ENCODE measurements at regions not wholly inside any gene's neighbourhood (a gene's known extent, or its start where the extent isn't known, plus 50 kb on each side); places are given as distances from the start of the nearest gene placed in this dataset.
A peak's percentile ranks its signal among the peaks of the same experiment; 100 is the strongest.

- TF ChIP-seq, protein P1, sequence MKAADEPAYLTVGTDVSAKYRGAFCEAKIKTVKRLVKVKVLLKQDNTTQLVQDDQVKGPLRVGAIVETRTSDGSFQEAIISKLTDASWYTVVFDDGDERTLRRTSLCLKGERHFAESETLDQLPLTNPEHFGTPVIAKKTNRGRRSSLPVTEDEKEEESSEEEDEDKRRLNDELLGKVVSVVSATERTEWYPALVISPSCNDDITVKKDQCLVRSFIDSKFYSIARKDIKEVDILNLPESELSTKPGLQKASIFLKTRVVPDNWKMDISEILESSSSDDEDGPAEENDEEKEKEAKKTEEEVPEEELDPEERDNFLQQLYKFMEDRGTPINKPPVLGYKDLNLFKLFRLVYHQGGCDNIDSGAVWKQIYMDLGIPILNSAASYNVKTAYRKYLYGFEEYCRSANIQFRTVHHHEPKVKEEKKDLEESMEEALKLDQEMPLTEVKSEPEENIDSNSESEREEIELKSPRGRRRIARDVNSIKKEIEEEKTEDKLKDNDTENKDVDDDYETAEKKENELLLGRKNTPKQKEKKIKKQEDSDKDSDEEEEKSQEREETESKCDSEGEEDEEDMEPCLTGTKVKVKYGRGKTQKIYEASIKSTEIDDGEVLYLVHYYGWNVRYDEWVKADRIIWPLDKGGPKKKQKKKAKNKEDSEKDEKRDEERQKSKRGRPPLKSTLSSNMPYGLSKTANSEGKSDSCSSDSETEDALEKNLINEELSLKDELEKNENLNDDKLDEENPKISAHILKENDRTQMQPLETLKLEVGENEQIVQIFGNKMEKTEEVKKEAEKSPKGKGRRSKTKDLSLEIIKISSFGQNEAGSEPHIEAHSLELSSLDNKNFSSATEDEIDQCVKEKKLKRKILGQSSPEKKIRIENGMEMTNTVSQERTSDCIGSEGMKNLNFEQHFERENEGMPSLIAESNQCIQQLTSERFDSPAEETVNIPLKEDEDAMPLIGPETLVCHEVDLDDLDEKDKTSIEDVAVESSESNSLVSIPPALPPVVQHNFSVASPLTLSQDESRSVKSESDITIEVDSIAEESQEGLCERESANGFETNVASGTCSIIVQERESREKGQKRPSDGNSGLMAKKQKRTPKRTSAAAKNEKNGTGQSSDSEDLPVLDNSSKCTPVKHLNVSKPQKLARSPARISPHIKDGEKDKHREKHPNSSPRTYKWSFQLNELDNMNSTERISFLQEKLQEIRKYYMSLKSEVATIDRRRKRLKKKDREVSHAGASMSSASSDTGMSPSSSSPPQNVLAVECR (CRISPR knock-in tag; IDR thresholded peaks at IDR 0.05; ENCODE audit: borderline replicate concordance) = no peak; the same call in 1 of the 2 replicates
- TF ChIP-seq ZNF124 (CRISPR knock-in tag; IDR thresholded peaks at IDR 0.05) = no peak
- TF ChIP-seq ZNF614 (CRISPR knock-in tag; IDR thresholded peaks at IDR 0.05; ENCODE audit: borderline replicate concordance) = peak; percentile 70; the same call in 1 of the 2 replicates
- TF ChIP-seq ZC3H13 (CRISPR knock-in tag; IDR thresholded peaks at IDR 0.05) = no peak
- no peak for TF ChIP-seq KDM2A (CRISPR knock-in tag; IDR thresholded peaks at IDR 0.05; ENCODE audit: borderline replicate concordance, low read depth)
- TF ChIP-seq NR2F2 (IDR thresholded peaks at IDR 0.05; ENCODE audit: borderline replicate concordance, low read depth) = no peak
- no peak for TF ChIP-seq HOXA9 (CRISPR knock-in tag; IDR thresholded peaks at IDR 0.05; ENCODE audit: borderline replicate concordance)
- no peak for TF ChIP-seq BCLAF1 (IDR thresholded peaks at IDR 0.05)
- no peak for TF ChIP-seq TCF7L2 (IDR thresholded peaks at IDR 0.05; ENCODE audit: low read depth, low read length)
- TF ChIP-seq ZNF558 (CRISPR knock-in tag; IDR thresholded peaks at IDR 0.05; ENCODE audit: borderline replicate concordance) = no peak
- TF ChIP-seq CREM (IDR thresholded peaks at IDR 0.05) = peak; percentile 76
- no peak for TF ChIP-seq CREM (CRISPR knock-in tag; IDR thresholded peaks at IDR 0.05)
- no peak; the same call in 1 of the 2 replicates for TF ChIP-seq ELF3 (CRISPR knock-in tag; IDR thresholded peaks at IDR 0.05)
- no peak for TF ChIP-seq MAF1 (CRISPR knock-in tag; IDR thresholded peaks at IDR 0.05; ENCODE audit: borderline replicate concordance)
- 0 out of 2 replicates have a peak, but pooled peaks have one; percentile 20 for TF ChIP-seq ZFY (CRISPR knock-in tag; IDR thresholded peaks at IDR 0.05)
- no peak for TF ChIP-seq ZNF530 (CRISPR knock-in tag; IDR thresholded peaks at IDR 0.05; ENCODE audit: low read depth)
- TF ChIP-seq RELA (CRISPR knock-in tag; IDR thresholded peaks at IDR 0.05) = no peak
- peak; percentile 38; the same call in 1 of the 2 replicates for TF ChIP-seq ERF (CRISPR knock-in tag; IDR thresholded peaks at IDR 0.05)
- TF ChIP-seq ZNF616 (CRISPR knock-in tag; IDR thresholded peaks at IDR 0.05; ENCODE audit: low read depth) = no peak
- TF ChIP-seq FOXC1 (CRISPR knock-in tag; IDR thresholded peaks at IDR 0.05; ENCODE audit: borderline replicate concordance) = no peak
- no peak for TF ChIP-seq ATF7-NPFF (CRISPR knock-in tag; IDR thresholded peaks at IDR 0.05; ENCODE audit: low read depth)
- TF ChIP-seq ZKSCAN8 (CRISPR knock-in tag; IDR thresholded peaks at IDR 0.05; ENCODE audit: borderline replicate concordance) = 0 out of 2 replicates have a peak, but pooled peaks have one; percentile 41
- TF ChIP-seq MTA1 (CRISPR knock-in tag; IDR thresholded peaks at IDR 0.05; ENCODE audit: borderline replicate concordance) = peak; percentile 60; the same call in 1 of the 2 replicates
- TF ChIP-seq, protein P2, sequence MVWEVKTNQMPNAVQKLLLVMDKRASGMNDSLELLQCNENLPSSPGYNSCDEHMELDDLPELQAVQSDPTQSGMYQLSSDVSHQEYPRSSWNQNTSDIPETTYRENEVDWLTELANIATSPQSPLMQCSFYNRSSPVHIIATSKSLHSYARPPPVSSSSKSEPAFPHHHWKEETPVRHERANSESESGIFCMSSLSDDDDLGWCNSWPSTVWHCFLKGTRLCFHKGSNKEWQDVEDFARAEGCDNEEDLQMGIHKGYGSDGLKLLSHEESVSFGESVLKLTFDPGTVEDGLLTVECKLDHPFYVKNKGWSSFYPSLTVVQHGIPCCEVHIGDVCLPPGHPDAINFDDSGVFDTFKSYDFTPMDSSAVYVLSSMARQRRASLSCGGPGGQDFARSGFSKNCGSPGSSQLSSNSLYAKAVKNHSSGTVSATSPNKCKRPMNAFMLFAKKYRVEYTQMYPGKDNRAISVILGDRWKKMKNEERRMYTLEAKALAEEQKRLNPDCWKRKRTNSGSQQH (CRISPR knock-in tag; IDR thresholded peaks at IDR 0.05; ENCODE audit: low read depth) = no peak
These were observed 126.7 kb upstream of the PWP1 start (continued) for GRCh38 chr12:107558816-107559382.
